HuH-7.5 (cell line): ENCODE measurements at regions not wholly inside any gene's neighbourhood (a gene's known extent, or its start where the extent isn't known, plus 50 kb on each side); places are given as distances from the start of the nearest gene placed in this dataset.
"Not testable (repeated sequence)": the region's sequence is repeated elsewhere in the genome, so short reads cannot be mapped to it uniquely, and the experiment has no call there.

Source experiments
- DNase-seq: peaks from one replicate; pipeline ENCODE4 v3.0.0; 2011; ENCODE audit warnings: low spot score

- no peak for DNase-seq
Observed at GRCh38 chr6:21334651-21335050, 258.9 kb upstream of the SOX4 start.

GRCh38 chr6:21335591-21335990, 258.0 kb upstream of the SOX4 start:
- no peak for DNase-seq

GRCh38 chr6:21337263-21337662, 256.3 kb upstream of the SOX4 start:
- no peak for DNase-seq

GRCh38 chr6:21340573-21340972, 253.0 kb upstream of the SOX4 start:
- no peak for DNase-seq

GRCh38 chr6:21341910-21342309, 251.6 kb upstream of the SOX4 start:
- no peak for DNase-seq

GRCh38 chr6:21342501-21342900, 251.1 kb upstream of the SOX4 start:
- no peak for DNase-seq

- not testable (repeated sequence) for DNase-seq
Observed at GRCh38 chr6:21345704-21346103, 247.8 kb upstream of the SOX4 start.

- DNase-seq = no peak
Observed at GRCh38 chr6:21348146-21348503, 245.4 kb upstream of the SOX4 start.

GRCh38 chr6:21348504-21349195, 244.9 kb upstream of the SOX4 start:
- DNase-seq = no peak

- no peak for DNase-seq
Observed at GRCh38 chr6:21349834-21350233, 243.7 kb upstream of the SOX4 start.

- no peak for DNase-seq
Observed at GRCh38 chr6:21350926-21351325, 242.6 kb upstream of the SOX4 start.

- DNase-seq = no peak
Observed at GRCh38 chr6:21352131-21352530, 241.4 kb upstream of the SOX4 start.

GRCh38 chr6:21354805-21355238, 238.7 kb upstream of the SOX4 start:
- no peak for DNase-seq

GRCh38 chr6:21355638-21356037, 237.9 kb upstream of the SOX4 start:
- DNase-seq = no peak

- DNase-seq = no peak
Observed at GRCh38 chr6:21357262-21357661, 236.3 kb upstream of the SOX4 start.

GRCh38 chr6:21359926-21360325, 233.6 kb upstream of the SOX4 start:
- no peak for DNase-seq

GRCh38 chr6:21360336-21360735, 233.2 kb upstream of the SOX4 start:
- DNase-seq = no peak

GRCh38 chr6:21367148-21367547, 226.4 kb upstream of the SOX4 start:
- no peak for DNase-seq

- DNase-seq = no peak
Observed at GRCh38 chr6:21367649-21368154, 225.8 kb upstream of the SOX4 start.

GRCh38 chr6:21371061-21371460, 222.5 kb upstream of the SOX4 start:
- DNase-seq = no peak

- DNase-seq = no peak
Observed at GRCh38 chr6:21371676-21372171, 221.8 kb upstream of the SOX4 start.

GRCh38 chr6:21375151-21376116, 218.1 kb upstream of the SOX4 start:
- no peak for DNase-seq

GRCh38 chr6:21377356-21377755, 216.2 kb upstream of the SOX4 start:
- DNase-seq = no peak
